ENCODE measurements at regions not wholly inside any gene's neighbourhood (a gene's known extent, or its start where the extent isn't known, plus 50 kb on each side); places are given as distances from the start of the nearest gene placed in this dataset.

DNA sequence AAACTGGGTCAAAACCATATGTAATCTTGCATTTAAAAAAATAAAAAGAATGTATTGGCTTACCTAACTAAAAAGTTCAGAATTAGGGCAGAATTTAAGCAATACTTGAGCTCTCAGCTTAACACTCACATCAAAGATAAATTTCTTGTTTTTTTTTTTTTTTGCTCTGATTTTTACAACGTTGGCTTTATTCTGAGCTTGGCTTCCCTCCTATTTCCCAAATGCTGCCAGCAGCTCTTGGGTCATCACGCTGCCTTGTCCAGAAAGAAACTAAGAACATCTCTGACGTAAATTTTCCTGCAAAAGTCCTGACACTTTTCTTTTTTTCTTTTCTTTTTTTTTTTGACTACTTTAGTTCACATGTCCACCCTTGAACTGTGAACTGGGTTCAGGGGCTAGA is 150.6 kb upstream of the TGFBR2 start:
- no peaks in the 10 kb centered on the region for H3K79me2 ChIP-seq (ENCODE audit: insufficient read depth, low read length)
- WGBS (ENCODE audit: insufficient coverage) = 100% methylated on average over 1 of the region's 3 CpGs
- no peak overlapping the region for H3K27ac ChIP-seq (ENCODE audit: low read depth in 1 of 2, low read length in 2 of 2)
- H2AFZ ChIP-seq (ENCODE audit: insufficient read depth, low read depth, low read length, poor library complexity, severe bottlenecking) = no peak overlapping the region
- intact Hi-C loops (cut with micrococcal nuclease) = no loop called here
- H3K4me3 ChIP-seq (replicated peaks in 1 of 3; ENCODE audit: low read depth in 2 of 3, low read length in 3 of 3) = no peak overlapping the region
- Mint-ChIP-seq H3K9me3 (peaks cover 0 to 8% (median 2%) of the 10 kb centered on the region in 7 donors), H3K27ac (no peak overlapping the region), H3K36me3 (peaks cover 0 to 2% of the 10 kb centered on the region in 2 donors), H3K27me3 (ENCODE audit: low read depth in 3 of 3) (peaks cover 0 to 2% (median 0%) of the 10 kb centered on the region in 3 donors), H3K4me3 (no peak overlapping the region), H3K4me1 (peaks cover 9% of the 10 kb centered on the region)
- no peak overlapping the region for H3K9ac ChIP-seq (ENCODE audit: insufficient read depth, low read length, poor library complexity, severe bottlenecking)
- TF ChIP-seq, protein P1, sequence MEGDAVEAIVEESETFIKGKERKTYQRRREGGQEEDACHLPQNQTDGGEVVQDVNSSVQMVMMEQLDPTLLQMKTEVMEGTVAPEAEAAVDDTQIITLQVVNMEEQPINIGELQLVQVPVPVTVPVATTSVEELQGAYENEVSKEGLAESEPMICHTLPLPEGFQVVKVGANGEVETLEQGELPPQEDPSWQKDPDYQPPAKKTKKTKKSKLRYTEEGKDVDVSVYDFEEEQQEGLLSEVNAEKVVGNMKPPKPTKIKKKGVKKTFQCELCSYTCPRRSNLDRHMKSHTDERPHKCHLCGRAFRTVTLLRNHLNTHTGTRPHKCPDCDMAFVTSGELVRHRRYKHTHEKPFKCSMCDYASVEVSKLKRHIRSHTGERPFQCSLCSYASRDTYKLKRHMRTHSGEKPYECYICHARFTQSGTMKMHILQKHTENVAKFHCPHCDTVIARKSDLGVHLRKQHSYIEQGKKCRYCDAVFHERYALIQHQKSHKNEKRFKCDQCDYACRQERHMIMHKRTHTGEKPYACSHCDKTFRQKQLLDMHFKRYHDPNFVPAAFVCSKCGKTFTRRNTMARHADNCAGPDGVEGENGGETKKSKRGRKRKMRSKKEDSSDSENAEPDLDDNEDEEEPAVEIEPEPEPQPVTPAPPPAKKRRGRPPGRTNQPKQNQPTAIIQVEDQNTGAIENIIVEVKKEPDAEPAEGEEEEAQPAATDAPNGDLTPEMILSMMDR (IDR thresholded peaks at IDR 0.05) = no peak
- no peaks in the 10 kb centered on the region for H3K4me1 ChIP-seq (ENCODE audit: control insufficient read depth in 1 of 2, insufficient read depth in 2 of 2, low read length in 2 of 2)
- no peaks in the 10 kb centered on the region for H3K27me3 ChIP-seq (ENCODE audit: control insufficient read depth in 2 of 2, insufficient read depth in 2 of 2, low read length in 2 of 2)
- no peaks in the 10 kb centered on the region for H3K36me3 ChIP-seq (replicated peaks in 1 of 2; ENCODE audit: control insufficient read depth in 1 of 2, insufficient read depth in 2 of 2, low read length in 2 of 2)
- no peak for DNase-seq
- no peaks in the 10 kb centered on the region for H4K20me1 ChIP-seq (ENCODE audit: insufficient read depth, low read length)
- H3K4me2 ChIP-seq (replicated peaks; ENCODE audit: extremely low read depth, low read length, poor library complexity, severe bottlenecking) = no peak overlapping the region
- peaks cover 0 to 3% of the 10 kb centered on the region in 2 donors for H3K9me3 ChIP-seq (replicated peaks in 1 of 2; ENCODE audit: control insufficient read depth in 1 of 2, insufficient read depth in 1 of 2, low read length in 2 of 2)

DNA sequence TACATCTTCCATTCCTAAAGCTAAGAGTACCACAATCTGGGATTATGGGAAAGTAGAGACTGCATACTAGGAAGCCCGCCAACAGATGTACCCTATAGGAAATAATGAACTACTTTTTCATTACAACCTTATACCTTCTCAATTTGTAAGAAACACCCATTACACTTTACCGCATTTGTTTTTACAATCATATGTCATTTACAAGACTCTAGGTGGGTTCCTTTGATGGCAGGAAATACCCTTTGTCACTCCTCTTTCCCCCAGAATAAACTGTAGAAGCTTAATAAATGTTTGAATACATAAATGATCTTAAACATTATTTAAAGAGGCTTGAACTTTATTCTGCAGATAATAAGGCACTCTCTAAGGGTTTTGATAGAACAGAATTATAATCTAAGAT is 150.1 kb upstream of the TGFBR2 start:
- no peak overlapping the region for H3K4me2 ChIP-seq (replicated peaks; ENCODE audit: extremely low read depth, low read length, poor library complexity, severe bottlenecking)
- H3K4me3 ChIP-seq (replicated peaks in 1 of 3; ENCODE audit: low read depth in 2 of 3, low read length in 3 of 3) = no peak overlapping the region
- no peaks in the 10 kb centered on the region for H3K27me3 ChIP-seq (ENCODE audit: control insufficient read depth in 2 of 2, insufficient read depth in 2 of 2, low read length in 2 of 2)
- Mint-ChIP-seq H3K9me3 (peaks cover 0 to 8% (median 2%) of the 10 kb centered on the region in 7 donors), H3K27ac (no peak overlapping the region), H3K4me3 (no peak overlapping the region), H3K36me3 (peaks cover 0 to 2% of the 10 kb centered on the region in 2 donors), H3K4me1 (peaks cover 9% of the 10 kb centered on the region), H3K27me3 (ENCODE audit: low read depth in 3 of 3) (peaks cover 0 to 2% (median 0%) of the 10 kb centered on the region in 3 donors)
- no peak overlapping the region for H3K27ac ChIP-seq (ENCODE audit: low read depth in 1 of 2, low read length in 2 of 2)
- WGBS (ENCODE audit: insufficient coverage) = 100% methylated on average over 1 of the region's 2 CpGs
- H3K36me3 ChIP-seq (replicated peaks in 1 of 2; ENCODE audit: control insufficient read depth in 1 of 2, insufficient read depth in 2 of 2, low read length in 2 of 2) = no peaks in the 10 kb centered on the region
- intact Hi-C loops (cut with micrococcal nuclease) = no loop called here
- H4K20me1 ChIP-seq (ENCODE audit: insufficient read depth, low read length) = no peaks in the 10 kb centered on the region
- H2AFZ ChIP-seq (ENCODE audit: insufficient read depth, low read depth, low read length, poor library complexity, severe bottlenecking) = no peak overlapping the region
- no peak for DNase-seq
- no peak overlapping the region for H3K9ac ChIP-seq (ENCODE audit: insufficient read depth, low read length, poor library complexity, severe bottlenecking)
- H3K9me3 ChIP-seq (replicated peaks in 1 of 2; ENCODE audit: control insufficient read depth in 1 of 2, insufficient read depth in 1 of 2, low read length in 2 of 2) = peaks cover 0 to 3% of the 10 kb centered on the region in 2 donors
- H3K4me1 ChIP-seq (ENCODE audit: control insufficient read depth in 1 of 2, insufficient read depth in 2 of 2, low read length in 2 of 2) = no peaks in the 10 kb centered on the region
- no peaks in the 10 kb centered on the region for H3K79me2 ChIP-seq (ENCODE audit: insufficient read depth, low read length)
- TF ChIP-seq, protein P1 (IDR thresholded peaks at IDR 0.05) = no peak

All from CD14-positive monocyte (primary cell).